GM19025 (cell line): ENCODE measurements at regions not wholly inside any gene's neighbourhood (a gene's known extent, or its start where the extent isn't known, plus 50 kb on each side); places are given as distances from the start of the nearest gene placed in this dataset.

Experiments used
- ATAC-seq: cut with Tn5 transposase; IDR thresholded peaks from one replicate; pipeline ENCODE4 v1.9.1; 2021; ENCODE audit warnings: mild to moderate bottlenecking, low read depth, moderate library complexity; ENCODE audit not compliant: unreplicated experiment

DNA sequence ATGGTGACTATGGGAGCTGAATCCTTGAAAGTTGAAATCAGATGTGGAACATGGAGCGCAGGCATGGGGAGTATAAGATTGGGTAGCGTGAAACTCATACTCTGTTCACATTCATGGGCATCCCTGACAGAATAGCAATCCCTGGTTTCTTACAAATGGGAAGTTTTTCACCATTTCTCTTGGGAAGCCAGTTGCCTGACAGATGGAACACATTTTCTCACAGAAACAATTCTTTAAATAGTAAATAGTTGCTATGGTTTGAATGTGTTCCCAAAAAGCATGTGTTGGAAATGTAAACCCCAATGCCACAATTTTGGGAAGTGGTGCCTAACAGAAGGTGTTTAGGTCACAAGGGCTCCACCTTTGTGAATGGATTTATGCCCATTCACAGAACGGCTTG is 262.8 kb upstream of the HS3ST5 start:
- no peak for ATAC-seq

DNA sequence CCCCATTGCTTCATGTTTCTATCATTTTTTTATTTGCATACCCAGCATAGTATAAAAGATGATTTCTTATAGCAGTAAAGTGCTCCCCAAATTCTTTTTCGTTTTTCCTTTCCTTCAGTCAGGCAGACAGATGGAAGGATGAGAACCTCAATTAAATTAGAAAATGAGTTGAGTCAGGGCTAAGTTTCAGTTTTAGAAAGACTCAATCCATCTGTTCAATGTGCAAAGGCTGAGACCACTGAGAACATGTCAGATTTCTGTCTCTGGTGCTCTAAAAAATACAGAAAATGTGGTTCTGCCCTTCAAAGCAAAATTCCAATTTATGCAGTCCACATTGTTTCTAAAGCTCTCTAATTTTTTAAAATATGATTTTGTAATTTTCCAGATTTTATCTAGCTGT is 257.6 kb upstream of the HS3ST5 start:
- ATAC-seq: no peak

DNA sequence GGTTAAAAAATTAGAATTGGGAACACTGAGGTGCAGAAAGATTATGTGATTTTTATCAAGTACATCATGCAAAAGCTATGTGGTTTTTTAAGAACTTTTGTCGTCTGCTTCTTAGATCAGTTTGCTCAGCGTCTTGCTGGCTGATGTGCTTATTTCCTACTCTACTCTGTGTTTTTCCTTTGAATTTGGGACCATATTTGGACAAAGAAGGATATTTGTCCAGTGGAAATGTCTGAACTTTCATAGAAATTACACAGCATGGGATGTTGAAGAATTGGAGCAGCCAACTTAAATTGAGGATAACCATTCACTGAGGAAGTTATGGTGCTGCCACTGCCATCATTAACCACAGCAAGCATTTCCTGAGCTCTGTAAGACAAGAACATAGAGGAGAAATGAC is 252.8 kb upstream of the HS3ST5 start:
- no peak for ATAC-seq

DNA sequence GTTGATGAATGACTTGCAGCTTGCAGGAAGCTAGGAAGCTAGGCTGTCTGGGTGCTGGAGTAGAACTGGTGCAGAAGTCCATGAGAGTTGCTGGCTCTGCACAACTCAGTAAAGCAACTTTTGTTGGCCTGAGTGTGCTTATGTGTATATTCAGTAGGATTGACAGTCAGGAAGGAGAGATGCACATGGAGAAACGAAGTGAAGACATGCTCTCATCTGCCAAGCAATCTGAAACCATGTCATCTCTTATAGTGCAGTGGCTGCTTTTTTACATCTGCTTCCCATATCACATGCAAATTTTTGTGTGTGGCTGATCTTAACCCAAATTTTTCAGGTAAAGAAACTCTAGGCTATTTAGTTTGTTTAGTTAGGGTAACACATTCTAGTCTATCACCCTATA is 252.4 kb upstream of the HS3ST5 start:
- ATAC-seq: no peak

DNA sequence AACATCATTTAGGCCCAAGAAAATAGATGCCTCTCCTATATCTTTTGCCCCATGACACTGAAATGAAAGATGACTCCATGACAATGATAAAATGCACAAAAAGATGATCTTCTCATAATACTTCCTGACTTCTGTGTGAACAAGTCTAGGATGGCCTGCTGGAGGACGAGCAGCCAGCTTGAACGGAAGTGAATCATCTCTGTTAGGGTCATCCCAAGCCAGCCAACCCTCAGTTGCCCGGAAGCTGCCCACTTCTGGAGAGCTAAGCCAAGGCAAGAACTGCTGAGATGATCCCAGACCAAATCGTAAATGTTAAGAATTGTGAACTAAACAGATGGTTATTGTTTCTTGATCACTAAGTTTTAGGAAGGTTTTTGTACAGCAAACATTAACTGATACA is 249.7 kb upstream of the HS3ST5 start:
- ATAC-seq: no peak

DNA sequence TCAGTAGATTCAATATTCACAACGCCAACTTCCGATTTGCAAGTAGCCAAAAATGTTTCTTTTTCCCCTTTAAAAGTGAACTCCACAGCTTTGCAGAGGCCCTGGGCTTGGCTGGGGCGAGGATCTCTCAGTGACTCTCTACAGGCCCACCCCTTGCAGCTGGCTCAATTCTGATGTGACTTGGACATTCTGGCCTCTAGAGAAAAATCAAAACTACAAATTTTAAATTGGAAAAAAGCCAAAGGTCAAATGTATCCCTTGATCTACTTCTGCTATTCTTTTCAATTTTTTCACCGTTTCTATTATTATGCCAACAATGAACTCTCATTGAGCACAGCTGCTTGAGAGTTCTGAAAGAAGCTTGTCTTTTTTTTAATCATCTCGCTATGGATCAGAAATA is 245.9 kb upstream of the HS3ST5 start:
- no peak for ATAC-seq

DNA sequence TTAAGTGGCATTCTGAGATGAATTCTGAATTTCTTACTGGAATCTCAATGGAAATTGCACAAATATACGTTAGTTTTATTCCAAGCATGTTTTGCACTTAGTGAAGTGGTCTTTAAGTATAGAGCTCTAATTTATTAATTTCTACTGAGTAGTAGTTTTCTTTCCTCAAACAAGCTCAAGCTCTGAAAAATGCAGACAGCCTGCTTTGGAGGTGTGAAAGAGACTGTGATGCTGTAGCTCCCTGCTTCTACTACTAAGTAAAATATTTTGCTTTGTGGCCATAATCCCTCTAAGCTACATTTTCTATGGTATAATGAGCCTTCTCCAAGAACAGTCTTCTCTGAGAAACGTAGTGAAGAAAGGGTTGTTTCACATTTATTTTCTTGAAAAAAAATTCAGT is 243.5 kb upstream of the HS3ST5 start:
- ATAC-seq: no peak

- ATAC-seq: no peak
These were observed 238.5 kb upstream of the HS3ST5 start for GRCh38 chr6:114581293-114581692.

DNA sequence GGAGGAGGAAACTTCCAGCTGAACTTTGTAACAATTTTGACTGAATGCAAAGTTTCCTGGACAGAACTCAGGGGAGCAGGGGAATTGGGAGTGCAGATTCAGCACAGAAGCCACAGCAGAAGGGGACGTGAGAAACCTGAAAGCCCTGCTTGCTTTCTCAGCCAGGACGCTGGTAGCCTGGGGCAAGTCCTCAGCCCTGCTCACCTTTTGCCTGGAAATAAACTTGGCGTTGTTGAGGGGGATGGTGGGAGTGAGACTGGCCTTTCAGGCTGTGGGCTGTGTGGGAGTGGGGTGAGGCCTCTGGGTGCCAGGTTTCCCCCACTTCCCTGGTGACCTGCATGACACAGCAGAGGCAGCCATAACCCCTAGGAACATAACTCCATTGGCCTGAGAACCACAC is 238.1 kb upstream of the HS3ST5 start:
- no peak for ATAC-seq

GRCh38 chr6:114579486-114579885 is 236.7 kb upstream of the HS3ST5 start:
- no peak for ATAC-seq

- no peak for ATAC-seq
These were observed 234.3 kb upstream of the HS3ST5 start for GRCh38 chr6:114577109-114577508.

- no peak for ATAC-seq
These were observed 233.5 kb upstream of the HS3ST5 start for GRCh38 chr6:114576330-114576729.

DNA sequence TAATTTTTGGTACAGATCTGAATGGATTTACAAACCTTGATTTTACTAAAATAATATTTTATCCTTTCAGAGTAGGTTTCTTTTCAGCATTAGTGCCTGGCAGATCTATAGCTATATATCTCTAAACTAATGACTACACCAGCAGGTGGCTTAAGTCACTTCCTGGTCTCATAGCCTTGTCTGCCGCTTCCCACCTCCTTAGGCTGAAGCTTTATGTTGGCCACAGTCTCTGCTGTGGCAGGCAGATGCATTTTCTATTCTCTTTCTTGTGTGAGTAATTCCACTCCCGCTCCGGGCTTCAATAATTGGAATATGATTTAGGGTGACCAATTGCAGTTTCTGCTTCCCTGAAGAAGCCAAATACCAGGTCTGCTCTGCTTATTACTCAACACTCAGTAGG is 226.8 kb upstream of the HS3ST5 start:
- no peak for ATAC-seq

- ATAC-seq: no peak
These were observed 221.6 kb upstream of the HS3ST5 start for GRCh38 chr6:114564302-114564933.

DNA sequence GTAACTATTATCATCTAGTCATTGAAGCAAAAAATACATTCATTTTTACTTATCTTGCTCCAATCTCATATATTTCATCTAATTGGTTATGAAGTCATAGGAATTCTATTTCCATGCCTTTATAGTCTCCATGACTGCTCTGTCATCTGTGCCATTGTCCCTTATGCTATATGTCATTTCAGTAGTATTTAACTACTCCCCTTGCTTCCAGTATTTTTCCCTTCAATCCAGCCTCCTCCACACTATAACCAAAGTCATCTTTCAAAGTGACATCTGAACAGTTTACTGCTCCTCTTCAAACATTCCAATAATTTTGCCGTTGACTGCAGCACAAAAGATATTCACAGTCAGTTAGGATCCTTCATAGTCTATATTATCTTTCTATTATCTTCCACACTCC is 216.6 kb upstream of the HS3ST5 start:
- no peak for ATAC-seq

GRCh38 chr6:114558153-114558552 is 215.3 kb upstream of the HS3ST5 start:
- no peak for ATAC-seq

- ATAC-seq: no peak
These were observed 214.1 kb upstream of the HS3ST5 start for GRCh38 chr6:114556846-114557488.

DNA sequence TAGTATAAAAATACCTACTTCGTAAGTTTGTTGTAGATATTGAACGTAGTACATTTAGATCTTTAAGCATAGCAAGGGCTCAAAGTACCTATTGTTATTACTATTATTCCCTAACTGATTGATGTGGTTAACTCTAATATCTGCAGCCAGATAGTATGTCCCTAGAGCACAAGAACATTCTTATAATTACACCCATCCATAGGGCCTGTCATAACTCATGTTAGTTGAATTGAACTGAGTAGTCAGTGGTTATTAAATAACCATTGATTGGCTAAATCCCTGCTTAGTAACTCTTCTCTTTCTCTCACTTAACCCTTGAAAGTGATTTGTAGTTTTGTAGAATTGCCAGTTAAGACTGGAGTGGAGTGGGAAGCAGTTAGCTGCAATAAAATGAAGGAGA is 207.5 kb upstream of the HS3ST5 start:
- no peak for ATAC-seq

GRCh38 chr6:114543696-114544095 is 200.9 kb upstream of the HS3ST5 start:
- ATAC-seq: no peak

DNA sequence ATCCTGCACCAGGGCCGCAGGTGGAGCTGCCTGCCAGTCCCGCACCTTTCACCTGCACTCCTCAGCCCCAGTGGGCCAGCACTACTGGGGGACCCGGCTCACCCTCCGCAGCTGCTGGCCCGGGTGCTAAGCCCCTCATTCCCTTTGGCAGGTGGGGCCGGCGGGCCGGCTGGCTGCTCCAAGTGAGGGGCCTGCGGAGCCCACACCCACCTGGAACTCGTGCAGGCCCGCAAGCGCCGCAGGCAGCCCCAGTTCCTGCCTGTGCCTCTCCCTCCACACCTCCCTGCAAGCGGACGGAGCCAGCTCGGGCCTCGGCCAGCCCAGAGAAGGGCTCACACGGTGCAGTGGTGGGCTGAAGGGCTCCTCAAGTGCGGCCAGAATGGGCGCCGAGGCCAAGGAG is 199.0 kb upstream of the HS3ST5 start:
- ATAC-seq: no peak

GRCh38 chr6:114537977-114538376 is 195.2 kb upstream of the HS3ST5 start:
- no peak for ATAC-seq

GRCh38 chr6:114534813-114535212 is 192.0 kb upstream of the HS3ST5 start:
- no peak for ATAC-seq

DNA sequence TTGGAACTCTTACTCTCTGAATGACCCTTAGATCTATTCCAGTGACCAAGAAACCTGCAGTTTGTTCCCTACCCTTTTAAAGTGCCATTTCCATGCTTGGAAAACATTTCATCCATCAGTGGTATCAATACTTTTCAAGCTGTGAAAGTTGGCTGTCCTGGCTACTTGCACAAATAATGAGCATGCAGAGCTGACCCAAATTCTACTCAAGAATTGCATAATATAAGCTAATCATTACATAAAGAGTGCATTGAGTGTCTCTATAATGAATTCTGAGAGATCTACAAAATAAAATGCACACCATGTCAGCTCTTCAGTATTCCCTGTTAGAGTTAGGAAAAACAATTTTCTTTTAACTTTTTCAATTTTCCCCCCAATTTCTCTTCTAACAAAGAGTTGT is 181.3 kb upstream of the HS3ST5 start:
- ATAC-seq: no peak
